Inflammatory macrophage treated with lipopolysaccharide for 4 hours (primary cell): ENCODE measurements at regions not wholly inside any gene's neighbourhood (a gene's known extent, or its start where the extent isn't known, plus 50 kb on each side); places are given as distances from the start of the nearest gene placed in this dataset.
"Not testable (repeated sequence)": the region's sequence is repeated elsewhere in the genome, so short reads cannot be mapped to it uniquely, and the experiment has no call there.

Source experiments
- DNase-seq: peaks from one replicate; pipeline ENCODE4 v3.0.0-alpha.2; 2020

DNA sequence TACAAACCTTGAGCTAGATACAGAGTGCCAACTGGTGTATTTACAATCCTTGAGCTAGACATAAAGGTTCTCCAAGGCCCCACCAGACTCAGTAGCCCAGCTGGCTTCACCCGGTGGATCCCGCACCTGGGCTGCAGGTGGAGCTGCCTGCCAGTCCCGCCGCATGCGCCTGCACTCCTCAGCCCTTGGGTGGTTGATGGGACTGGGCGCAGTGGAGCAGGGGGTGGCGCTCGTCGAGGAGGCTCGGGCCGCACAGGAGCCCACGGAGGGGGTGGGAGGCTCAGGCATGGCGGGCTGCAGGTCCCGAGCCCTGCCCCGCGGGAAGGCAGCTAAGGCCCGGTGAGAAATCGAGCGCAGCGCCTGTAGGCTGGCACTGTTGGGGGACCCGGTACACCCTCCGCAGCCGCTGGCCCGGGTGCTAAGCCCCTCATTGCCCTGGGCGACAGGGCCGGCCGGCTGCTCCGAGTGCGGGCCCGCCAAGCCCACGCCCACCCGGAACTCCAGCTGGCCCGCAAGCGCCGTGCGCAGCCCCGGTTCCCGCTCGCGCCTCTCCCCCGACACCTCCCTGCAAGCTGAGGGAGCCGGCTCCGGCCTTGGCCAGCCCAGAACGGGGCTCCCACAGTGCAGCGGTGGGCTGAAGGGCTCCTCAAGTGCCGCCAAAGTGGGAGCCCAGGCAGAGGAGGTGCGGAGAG is 116.5 kb upstream of the NEIL3 start:
- not testable (repeated sequence) for DNase-seq

DNA sequence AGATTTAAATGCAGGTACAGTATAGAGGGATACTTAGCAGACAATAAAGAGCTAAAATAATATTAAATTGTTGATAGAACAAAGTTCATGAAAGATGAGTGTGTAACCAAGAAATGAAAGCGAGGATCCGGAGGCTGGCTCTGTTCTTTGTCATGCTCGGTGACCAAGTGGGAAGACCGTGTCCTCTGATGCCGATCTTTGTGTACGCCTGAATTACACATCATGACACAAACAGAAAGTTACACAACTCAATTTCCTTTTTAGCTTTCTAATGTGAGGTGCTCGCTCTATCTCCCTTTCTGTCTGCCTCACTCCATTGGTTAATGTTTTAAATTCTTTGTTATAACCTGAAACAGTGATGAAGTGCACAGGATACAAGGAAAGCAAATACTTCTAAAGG is 114.8 kb upstream of the NEIL3 start:
- DNase-seq: no peak

DNA sequence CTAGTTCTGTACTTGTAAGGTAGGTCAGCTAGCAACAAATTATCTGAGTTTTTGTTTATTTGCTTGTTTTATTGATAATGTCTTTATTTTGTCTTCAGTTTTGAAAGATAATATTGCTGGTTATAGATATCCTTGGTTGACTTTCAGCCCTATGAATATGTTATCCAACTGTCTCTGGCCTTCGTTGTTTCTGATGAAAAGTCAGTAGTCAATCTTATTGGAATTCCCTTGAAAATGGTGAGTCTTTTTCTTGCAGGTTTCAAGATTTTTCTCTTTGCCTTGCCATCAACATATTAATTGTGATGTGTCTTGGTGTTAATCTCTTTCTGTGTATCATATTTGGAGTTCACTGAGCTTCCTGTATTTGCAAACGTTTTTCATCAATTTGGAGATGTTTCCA is 113.1 kb upstream of the NEIL3 start:
- no peak for DNase-seq

DNA sequence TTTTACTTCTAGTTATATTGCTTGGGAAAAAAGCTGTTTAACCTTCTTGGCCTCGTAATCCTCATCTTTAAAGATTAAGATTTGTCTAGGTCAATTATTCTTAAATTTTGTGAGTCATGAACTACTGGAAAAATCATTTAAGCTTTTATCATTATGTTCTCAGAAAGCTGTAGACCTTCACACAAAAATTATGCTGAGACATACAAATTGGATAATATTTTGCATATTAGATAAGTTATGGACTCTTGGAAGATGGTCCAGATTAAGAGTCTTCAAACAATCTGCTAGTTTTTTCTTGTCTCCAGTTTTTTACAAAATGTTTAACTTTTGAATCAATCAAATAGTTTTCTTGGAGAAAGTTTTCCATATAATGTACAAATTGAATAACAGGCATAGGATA is 108.1 kb upstream of the NEIL3 start:
- DNase-seq: no peak

DNA sequence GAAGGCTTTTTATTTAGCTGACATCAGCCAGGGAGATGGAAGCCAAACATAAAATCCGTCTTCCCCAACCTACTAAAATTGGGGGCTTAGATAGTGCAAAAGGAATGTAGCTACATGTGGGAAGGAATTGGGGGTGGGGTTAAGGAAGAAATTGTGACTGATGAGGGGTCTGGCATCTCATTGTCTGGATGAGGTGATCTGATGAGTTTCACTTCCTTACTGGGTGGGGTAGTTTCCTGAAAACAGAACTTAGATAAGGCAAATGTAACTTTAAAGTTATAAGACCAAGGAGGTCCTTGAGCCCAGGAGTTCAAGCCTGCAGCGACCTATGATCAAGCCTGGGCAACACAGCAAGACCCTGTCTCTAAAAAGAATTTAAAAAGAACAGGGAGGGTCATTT is 105.5 kb upstream of the NEIL3 start:
- no peak for DNase-seq

DNA sequence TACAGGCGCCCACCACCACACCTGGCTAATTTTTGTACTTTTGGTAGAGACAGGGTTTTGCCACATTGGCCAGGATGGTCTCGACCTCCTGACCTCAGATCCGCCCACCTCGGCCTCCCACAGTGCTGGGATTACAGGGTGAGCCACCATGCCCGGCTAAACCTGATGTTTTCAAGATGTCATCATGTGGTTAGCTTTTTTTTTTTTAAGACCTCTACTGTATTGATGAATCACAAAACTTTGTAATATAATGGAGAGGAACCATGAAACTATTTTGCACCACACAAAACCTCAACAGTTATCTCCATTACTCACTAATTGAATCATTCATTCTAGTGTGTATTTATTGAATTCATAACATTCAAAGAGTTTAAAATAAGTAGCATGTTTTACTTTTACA is 94.7 kb upstream of the NEIL3 start:
- no peak for DNase-seq

DNA sequence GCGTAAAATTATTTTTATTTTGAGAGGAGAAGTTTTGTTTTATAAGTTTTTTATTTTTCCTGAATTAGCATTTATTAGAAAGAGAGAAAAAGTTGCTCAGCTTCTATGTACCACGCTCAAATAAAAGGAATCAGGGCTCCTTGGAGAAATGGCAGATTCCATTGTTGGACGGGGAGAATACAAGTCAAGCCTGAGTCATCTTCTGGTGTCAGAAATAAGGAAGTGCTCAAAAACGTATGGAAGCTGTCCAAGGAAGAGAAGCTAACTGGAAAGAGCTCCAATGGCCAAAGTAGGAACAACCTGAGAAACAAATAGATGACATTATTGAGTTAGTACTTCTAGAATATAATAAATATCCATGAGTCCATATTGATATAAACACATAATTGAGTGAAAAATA is 89.3 kb upstream of the NEIL3 start:
- DNase-seq: no peak

DNA sequence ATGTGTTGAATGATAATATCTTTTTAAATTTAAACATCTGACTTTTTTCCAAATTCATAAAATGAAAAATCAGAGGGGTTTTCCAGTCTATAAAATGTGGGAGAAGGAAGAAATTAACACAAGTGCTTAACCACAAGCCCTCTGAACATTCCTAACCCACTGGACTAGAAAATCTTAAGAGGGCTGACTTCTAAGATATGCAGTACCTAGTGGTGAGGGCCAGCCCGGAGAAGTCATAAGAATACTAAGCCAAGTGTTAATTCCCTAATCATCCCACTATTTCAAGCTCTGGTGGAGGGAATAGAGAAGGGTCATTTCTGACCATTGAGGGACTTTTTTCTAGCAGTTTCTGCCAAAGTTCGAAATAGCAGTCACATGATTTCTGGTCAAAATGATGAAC is 86.9 kb upstream of the NEIL3 start:
- no peak for DNase-seq

DNA sequence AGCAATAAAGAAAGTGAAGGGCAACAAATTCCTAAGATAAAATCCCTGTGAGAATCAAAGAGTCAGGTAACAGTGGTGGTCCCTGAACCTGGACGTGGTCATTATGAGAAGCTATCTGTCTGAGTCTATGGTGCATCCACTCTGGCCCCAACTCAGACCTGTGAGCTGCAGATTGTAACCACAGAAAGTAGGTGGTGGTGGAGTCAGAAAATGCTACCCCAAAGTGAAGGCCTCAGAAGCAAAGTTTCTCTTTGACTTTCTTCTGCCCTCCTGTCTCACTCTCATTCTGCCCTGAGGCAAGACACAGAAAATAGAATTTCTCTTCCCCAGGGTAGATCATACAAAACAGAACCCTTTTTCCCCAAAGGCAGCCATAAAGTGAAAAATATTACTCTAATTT is 84.1 kb upstream of the NEIL3 start:
- DNase-seq: no peak

DNA sequence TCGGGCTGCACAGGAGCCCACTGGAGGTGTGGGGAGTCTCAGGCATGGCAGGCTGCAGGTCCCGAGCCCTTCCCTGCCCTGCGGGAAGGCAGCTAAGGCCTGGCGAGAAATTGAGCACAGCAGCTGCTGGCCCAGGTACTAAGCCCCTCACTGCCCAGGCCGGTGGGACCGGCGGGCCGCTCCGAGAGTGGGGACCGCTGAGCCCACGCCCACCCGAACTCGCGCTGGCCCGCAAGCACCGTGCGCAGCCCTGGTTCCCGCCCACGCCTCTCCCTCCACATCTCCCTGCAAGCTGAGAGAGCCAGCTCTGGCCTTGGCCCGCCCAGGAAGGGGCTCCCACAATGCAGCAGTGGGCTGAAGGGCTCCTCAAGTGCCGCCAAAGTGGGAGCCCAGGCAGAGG is 82.0 kb upstream of the NEIL3 start:
- DNase-seq: no peak

DNA sequence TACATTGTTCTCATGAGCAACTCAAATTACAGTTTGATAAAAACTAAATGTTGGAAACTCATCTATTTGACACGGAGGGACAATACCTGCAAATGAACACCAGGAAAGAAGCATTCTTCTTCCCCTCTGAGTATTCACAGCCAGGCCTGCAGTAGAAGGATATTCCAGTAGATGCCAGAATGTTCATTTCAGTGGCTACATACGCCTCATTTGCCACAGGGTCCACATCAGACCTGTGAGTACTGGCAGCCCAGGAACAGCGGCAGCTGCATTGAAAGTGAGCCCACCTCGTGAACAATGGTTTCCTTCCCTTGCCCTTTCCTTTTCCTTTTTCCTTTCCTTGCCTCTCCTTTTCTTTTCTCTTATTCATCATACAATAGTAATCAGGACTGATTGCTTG is 81.1 kb upstream of the NEIL3 start:
- no peak for DNase-seq

DNA sequence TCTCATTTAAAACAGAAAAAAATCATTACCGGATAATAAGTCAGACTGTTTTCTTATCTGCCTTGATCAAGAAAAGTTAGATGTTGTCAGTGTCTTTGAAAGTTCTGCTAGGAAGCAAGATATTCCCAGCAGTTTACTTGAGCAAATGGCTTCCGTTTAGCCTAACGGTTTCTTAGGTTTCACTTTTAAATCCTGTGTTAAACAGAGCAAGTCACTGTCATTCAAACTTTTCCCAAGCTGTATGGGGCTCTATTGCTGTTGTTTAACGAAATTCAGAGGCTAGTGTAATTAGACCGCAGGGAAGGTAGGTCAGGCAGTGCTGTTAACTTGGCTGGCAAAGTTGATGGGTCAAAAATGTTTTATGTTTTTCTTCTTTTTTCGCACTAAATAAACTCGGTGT is 80.3 kb upstream of the NEIL3 start:
- DNase-seq: peak; percentile 13

DNA sequence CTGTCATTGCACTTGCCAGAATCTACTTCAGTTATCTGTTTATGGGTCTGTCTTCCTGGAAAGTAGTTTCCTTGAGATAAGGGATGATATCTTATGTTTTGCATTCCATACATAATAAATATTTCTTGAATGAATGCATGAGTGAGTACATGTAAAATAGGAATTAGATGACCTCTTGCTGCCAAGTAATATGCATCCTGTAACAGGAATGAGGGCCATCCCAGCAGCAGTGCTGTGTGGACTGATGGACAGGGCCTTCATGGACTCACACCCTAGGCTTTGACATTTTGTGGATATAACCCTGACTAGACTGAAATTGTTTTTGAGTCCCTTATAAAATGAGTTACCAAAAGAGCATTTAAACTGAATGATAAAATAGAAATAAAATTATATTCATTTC is 77.2 kb upstream of the NEIL3 start:
- DNase-seq: no peak

DNA sequence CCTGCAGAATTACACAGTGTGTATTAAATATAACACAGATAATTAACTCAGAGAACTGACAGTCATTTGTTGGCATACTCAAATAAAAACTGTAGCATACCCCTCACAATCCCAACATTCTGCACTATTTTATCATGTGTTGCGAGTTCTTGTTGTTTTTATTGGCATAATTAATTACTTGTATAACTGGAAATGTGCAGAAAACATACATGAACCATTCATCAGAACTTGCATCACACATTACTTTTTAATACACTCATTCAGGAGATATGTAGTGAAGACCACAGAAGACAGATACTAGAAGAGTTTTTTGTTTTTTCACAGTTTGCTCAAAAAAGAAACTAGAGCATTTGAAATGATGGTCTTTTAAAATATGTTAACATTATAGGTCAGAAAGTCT is 74.6 kb upstream of the NEIL3 start:
- DNase-seq: no peak

DNA sequence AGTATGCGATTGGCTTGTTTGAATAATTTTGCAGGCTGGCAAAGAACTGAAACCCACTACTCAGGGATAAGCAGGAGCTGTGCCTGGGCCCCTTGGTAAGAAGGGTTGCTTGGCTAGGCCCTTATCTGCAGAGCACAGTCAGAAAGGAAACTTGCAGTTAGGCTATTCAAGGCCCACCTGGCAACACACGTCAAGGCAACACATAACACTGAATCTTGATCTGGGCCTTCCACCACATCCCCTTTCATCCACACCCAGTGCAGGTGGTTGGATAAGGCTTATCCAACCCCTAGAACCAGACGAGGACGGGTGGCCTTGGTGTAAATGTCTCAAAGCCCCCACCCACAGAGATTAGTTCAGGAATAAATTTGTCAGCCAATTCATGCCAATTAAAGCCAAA is 72.8 kb upstream of the NEIL3 start:
- no peak for DNase-seq

DNA sequence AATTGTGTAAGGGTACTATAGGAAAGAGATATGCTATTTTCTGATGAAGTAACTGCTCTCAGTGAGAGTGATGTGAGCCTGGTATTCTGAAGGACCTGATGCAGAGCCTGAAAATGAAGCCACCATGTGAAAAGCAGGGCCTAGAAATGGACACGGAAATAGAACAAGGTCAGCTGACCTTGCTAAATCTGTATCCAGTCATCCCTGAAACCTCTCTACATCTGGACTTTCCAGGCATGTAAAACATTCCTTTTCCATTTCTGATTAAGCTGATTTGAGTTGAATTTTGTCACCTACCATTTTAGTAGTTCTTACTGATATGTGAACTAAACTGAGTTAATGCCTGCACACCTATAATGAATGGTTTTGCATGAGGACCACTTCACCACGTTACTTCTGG is 72.4 kb upstream of the NEIL3 start:
- DNase-seq: no peak

DNA sequence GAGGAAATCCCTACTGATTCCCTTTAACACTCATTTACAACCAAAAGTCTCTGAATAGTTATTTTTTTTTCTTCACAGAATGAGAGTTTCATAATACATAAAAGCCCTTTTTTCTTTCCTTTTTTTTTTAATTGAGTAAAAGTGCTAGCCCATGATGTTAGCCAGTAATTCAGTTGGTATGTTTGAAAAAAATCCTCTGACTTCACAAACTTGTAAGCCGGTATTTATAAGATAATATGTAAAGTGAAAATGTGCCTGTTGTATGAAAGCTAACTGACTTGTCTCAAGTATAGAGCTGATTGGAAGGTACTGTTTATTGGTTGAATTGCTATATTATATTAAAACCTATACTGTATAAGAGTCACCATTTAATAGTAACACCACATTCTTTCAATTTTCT is 70.2 kb upstream of the NEIL3 start:
- no peak for DNase-seq

DNA sequence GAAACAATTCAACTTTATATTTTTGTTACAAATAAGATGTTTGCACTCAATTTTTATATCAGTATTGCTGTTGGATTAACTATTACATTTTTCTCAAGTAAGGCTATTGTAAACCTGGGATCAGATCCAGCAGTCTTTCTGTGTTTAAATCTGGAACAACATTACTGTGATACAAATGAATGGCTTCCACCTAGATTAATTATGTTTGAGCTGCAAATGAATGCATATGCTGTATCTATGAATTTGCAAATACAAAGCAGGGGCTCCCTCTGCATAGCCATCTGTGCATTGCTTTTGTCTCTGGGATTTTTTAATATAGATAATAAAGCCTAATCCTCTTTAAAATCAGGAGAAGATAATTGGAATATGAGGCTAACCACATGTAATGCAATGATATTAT is 69.8 kb upstream of the NEIL3 start:
- DNase-seq: no peak

DNA sequence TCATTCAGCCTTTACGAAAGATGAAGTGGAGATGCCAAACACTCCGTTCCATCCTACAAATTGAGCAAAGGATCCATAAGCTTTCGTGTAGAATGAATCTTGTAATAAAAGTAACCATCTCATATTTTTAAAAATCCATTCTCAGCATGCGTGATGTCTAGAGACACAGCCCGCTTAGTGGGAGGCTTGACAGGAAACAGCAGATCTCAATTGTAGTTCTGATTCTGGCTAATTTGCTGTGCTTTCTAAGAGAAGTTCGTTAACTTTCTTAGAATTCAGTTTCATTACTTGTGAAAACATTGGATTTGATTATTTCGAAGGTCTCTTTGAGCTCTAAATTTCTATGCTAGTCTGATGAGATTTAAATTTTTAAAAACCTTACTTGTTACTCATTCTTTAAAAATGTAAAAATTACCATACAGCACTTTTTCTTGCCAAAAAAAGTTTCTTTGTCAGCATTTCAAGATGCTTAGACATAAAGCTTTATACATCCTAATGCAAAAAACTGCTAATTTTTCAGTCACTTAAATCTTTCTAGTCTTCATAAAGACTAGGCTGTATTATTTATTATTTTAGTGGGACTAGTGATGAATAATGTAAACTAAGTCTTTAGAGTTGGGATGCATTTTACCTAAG is 66.9 kb upstream of the NEIL3 start:
- no peak for DNase-seq

DNA sequence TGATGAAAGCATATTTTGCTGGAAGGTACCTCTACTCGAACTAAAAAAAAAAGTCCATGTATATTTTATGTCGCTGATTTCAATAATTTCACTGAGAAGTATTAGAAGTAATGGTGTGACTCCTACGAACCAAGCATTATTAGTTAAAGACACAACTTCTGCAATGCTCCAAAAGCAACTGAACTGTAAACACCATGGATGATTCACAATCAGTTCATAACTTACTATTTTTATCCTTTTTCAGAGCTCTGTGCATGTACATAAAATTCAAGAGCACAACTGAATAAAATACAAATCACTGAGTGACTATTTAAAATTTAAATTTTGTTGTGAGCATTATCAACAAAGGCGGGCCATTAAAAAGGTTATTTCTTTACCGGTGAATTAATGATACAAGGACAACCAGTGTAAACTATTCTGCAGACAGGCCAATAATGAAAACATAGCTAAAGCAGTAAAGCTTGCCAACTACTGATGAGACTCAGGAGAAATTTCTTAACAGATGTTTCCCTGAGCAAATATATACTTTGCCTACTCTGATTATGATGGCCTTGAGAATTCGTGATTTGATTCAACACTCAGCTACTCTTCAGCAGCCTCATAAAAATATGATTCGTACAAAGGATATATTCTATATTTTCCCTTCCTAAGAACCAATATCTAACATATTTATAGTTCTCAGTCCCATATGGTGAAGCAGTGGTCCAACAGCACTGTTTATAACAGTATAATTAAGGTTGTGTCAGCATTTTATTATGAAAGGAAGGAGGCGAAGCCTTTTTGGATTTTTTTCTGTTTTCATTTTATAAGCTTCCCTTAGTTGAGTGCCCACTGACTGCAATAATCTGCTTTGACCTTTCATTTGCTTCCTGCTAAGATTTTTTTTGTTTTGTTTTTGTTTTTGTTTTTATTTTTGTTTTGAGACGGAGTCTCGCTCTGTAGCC is 62.8 kb upstream of the NEIL3 start:
- DNase-seq: no peak

DNA sequence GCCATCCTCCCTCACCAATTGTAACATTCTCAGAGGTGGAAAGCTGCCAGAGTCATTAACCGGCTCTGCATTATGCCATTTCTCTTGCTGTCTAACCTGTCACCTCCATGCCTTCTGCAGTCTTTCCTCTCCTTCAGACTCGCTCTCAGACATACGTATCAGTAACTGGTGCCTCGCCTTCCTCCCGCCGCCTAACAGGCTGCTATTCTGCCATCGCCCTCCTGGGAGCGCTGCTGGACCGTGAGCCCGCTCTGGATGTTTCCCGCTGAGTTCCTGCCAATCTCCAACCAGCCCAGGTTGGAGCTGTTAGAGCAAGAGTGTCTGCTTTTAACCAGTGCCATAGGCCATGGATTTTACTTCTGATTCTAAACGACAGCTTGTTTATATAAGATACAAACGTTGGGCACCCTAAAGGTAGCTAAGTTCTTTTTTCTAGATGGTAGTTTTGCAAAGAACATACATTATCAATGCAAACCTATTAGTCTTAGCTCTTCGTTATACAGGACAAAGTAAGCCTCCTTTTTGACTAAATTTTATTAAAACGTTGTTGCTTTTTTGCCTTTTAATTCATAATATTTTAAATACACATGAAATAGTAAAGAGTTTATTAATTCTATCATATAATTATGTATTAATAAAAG is 59.5 kb upstream of the NEIL3 start:
- DNase-seq: peak; percentile 57

DNA sequence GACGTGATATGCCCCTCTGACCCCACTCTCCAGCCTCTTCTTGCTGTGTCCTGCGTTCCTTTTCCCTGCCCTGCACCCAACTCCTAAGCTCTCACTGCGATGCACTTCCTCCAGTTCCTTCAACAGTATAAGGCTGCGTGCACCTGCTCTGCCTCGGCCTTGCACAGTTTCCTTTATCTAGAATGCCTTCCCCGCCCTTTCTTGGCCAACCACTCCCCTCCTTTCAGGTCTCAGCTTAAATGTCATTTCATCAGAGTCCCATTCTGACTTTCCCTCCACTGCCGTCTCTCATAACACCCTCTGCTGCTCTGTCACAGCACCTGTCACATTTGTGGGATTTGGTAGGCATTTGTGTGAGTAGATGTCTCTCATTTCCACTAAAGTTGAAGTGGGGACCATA is 58.4 kb upstream of the NEIL3 start:
- DNase-seq: no peak

DNA sequence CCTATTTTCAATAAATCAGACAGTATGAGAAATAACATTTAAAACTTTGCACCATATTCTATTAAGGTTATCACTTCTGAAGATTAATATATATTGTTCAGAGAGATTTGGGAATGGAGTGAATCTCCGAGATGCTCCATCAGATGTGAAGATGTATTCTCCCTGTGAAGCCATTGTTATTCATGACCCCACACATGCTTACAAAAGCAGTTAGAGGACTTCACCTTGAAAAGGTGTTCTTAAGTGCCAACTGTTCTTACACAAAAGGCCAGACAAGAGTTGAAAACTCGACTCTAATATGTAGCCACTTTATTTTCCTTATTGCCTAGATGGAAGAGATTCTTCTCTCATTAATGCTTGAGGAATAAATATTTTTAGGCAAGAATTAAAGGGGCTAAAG is 54.3 kb upstream of the NEIL3 start:
- no peak for DNase-seq

DNA sequence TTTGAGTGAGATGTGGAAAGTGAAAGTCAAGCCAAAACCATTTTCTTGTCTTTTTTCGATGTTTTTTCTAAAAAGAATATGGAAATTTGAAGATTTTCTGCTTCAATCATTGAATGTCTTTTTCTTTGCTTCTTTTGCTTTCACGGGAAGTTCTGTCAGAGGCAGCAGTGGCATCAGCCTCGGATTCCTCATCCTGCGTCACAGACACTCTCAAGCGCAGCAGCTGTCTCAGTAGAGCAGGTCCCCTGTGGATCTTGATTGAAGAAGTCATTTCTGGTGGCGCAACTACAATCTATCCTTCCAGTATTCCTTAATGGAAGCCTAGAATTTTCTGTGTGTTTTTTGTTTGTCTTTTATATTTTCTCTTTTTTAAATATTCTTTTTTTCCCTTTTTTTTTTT is 52.7 kb upstream of the NEIL3 start:
- DNase-seq: no peak
